Gastroesophageal sphincter (tissue), 4 donors: ENCODE measurements at regions not wholly inside any gene's neighbourhood (a gene's known extent, or its start where the extent isn't known, plus 50 kb on each side); places are given as distances from the start of the nearest gene placed in this dataset.
"Not testable (repeated sequence)": the region's sequence is repeated elsewhere in the genome, so short reads cannot be mapped to it uniquely, and the experiment has no call there.

Experiments used
- ATAC-seq: fragments of 150-250 bp; one replicate; pipeline ENCODE4 v1.9.1; 2016; ENCODE audit warnings: mild to moderate bottlenecking, moderate library complexity
- H3K27ac ChIP-seq, 4 donors: fragments of 200-600 bp; sonication (generic) in 3 of 4; 1 replicate in 3 of 4; 2 replicates in 1 of 4; pipeline ENCODE4 v1.5.1; 2016 to 2019
- H3K27me3 ChIP-seq: fragments of 200-600 bp; sonication (generic); one replicate; pipeline ENCODE4 v1.5.1; 2019
- H3K36me3 ChIP-seq, 2 donors: fragments of 200-600 bp; sonication (generic); one replicate each; pipeline ENCODE4 v1.5.1; 2019; ENCODE audit warnings: control low read depth in 1 of 2
- H3K4me1 ChIP-seq, 3 donors: fragments of 200-600 bp; sonication (generic); 1 replicate in 2 of 3; 2 replicates in 1 of 3; pipeline ENCODE4 v1.5.1; 2016 to 2019; ENCODE audit warnings: control low read depth in 2 of 3
- H3K4me3 ChIP-seq, 2 donors: fragments of 200-600 bp; sonication (generic); one replicate each; pipeline ENCODE4 v1.5.1; 2019; ENCODE audit warnings: mild to moderate bottlenecking in 1 of 2, moderate library complexity in 1 of 2
- H3K9me3 ChIP-seq, 3 donors: fragments of 200-600 bp; sonication (generic); one replicate each; pipeline ENCODE4 v1.5.1; 2017 to 2019; ENCODE audit warnings: control low read depth in 2 of 3
- EP300 ChIP-seq: sonication (generic); formaldehyde crosslinking; IDR thresholded peaks from one replicate; pipeline ENCODE4 v1.6.1; 2017; ENCODE audit warnings: antibody characterized with exemption, mild to moderate bottlenecking
- POLR2A ChIP-seq, 2 donors: fragments of 450-650 bp; IDR thresholded peaks; one replicate each; pipeline ENCODE4 v1.6.1; 2017; ENCODE audit warnings: antibody characterized with exemption in 2 of 2, mild to moderate bottlenecking in 2 of 2, moderate library complexity in 1 of 2
- POLR2AphosphoS5 ChIP-seq: sonication (generic); formaldehyde crosslinking; IDR thresholded peaks from one replicate; pipeline ENCODE4 v1.6.1; 2017; ENCODE audit warnings: antibody characterized with exemption
- WGBS, 2 donors: methylation state at CpG; one replicate each; pipeline ENCODE4 v1.1.5; 2018; ENCODE audit warnings: low coverage in 1 of 2; 5-methylcytosine and 5-hydroxymethylcytosine counted together
- TF ChIP-seq, protein P1 (sequence below), 4 experiments: fragments of 200-600 bp in 2 of 4; fragments of 450-650 bp in 2 of 4; sonication (generic) in 1 of 4; IDR thresholded peaks; one replicate each; pipeline ENCODE4 v1.5.1; 2017 to 2019; ENCODE audit warnings: antibody characterized with exemption in 4 of 4, mild to moderate bottlenecking in 2 of 4, moderate library complexity in 2 of 4

DNA sequence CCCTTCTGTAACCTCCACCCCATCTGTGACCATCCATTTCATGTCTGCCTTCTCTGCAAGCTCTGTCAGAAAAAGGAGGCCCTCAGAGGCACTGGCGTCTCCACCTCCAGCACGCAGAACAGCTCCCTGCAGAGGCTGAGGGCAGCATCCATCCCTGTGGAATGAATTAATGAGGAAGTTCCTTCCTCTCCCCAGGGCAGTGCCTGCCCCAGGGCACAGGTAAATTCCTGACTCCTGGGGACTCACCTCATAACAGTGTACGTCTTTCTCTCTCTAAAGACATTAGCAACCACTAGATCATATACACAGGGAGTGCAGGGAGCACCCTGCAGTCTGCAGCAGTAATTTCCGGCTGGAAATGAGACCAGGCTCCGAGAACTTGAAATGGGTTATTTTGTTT, 155.0 kb upstream of the TMEM132C start:
- no peaks in the 10 kb centered on the region for H3K9me3 ChIP-seq

DNA sequence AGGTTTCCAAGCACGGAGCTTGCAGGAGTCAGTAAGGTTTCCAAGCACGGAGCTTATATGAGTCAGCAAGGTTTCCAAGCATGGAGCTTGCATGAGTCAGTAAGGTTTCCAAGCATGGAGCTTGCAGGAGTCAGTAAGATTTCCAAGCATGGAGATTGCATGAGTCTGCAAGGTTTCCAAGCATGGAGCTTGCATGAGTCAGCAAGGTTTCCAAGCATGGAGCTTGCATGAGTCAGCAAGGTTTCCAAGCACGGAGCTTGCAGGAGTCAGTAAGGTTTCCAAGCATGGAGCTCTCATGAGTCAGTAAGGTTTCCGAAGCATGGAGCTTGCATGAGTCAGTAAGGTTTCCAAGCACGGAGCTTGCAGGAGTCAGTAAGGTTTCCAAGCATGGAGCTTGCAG, 153.7 kb upstream of the TMEM132C start:
- H3K4me1 ChIP-seq, H3K4me3 ChIP-seq, ATAC-seq, H3K27ac ChIP-seq, H3K9me3 ChIP-seq, H3K27me3 ChIP-seq, H3K36me3 ChIP-seq: not testable (repeated sequence)
- WGBS, 2 donors: 57 to 81% methylated on average over 3 of the region's 5 CpGs

More for the DNA sequence above, 155.0 kb upstream of the TMEM132C start:
- no peak overlapping the region for H3K4me3 ChIP-seq
- no peak for ATAC-seq
- H3K27me3 ChIP-seq: peaks cover 5% of the 10 kb centered on the region
- TF ChIP-seq POLR2AphosphoS5: no peak
- TF ChIP-seq, protein P1, sequence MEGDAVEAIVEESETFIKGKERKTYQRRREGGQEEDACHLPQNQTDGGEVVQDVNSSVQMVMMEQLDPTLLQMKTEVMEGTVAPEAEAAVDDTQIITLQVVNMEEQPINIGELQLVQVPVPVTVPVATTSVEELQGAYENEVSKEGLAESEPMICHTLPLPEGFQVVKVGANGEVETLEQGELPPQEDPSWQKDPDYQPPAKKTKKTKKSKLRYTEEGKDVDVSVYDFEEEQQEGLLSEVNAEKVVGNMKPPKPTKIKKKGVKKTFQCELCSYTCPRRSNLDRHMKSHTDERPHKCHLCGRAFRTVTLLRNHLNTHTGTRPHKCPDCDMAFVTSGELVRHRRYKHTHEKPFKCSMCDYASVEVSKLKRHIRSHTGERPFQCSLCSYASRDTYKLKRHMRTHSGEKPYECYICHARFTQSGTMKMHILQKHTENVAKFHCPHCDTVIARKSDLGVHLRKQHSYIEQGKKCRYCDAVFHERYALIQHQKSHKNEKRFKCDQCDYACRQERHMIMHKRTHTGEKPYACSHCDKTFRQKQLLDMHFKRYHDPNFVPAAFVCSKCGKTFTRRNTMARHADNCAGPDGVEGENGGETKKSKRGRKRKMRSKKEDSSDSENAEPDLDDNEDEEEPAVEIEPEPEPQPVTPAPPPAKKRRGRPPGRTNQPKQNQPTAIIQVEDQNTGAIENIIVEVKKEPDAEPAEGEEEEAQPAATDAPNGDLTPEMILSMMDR (IDR thresholded peaks at IDR 0.05): no peak
- TF ChIP-seq EP300: no peak
- no peak for TF ChIP-seq POLR2A (IDR thresholded peaks at IDR 0.05)
- no peaks in the 10 kb centered on the region for H3K4me1 ChIP-seq
- no peak overlapping the region for H3K27ac ChIP-seq
- H3K36me3 ChIP-seq: no peaks in the 10 kb centered on the region
- WGBS, 2 donors: 37 to 75% methylated on average over 2 to 5 of the region's 5 CpGs

DNA sequence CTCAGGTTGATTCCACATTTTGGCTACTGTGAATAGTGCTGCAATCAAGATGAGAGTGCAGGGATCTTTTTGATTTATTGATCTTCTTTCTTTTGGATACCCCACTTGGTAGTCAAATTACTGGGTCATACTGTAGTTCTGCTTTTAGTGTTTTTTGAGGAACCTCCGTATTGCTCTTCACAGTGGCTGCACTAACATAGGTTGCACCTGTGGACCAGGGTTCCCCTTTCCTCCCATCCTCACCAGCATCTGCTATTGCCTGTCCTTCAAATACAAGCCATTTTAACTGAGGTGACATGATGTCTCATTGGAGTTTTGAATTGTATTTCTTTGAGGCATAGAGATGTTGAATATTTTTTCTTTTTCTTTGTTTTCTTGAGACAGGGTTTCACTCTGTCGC, 152.5 kb upstream of the TMEM132C start:
- H3K36me3 ChIP-seq: no peaks in the 10 kb centered on the region
- H3K9me3 ChIP-seq: no peaks in the 10 kb centered on the region
- no peak overlapping the region for H3K27ac ChIP-seq
- no peak for ATAC-seq
- no peak overlapping the region for H3K4me3 ChIP-seq
- H3K4me1 ChIP-seq: no peaks in the 10 kb centered on the region
- WGBS, 2 donors: 87% methylated on average over 2 of the region's 2 CpGs; no CpG with 5 or more reads in 1 of the 2 donors
- peaks cover 5% of the 10 kb centered on the region for H3K27me3 ChIP-seq
- TF ChIP-seq POLR2AphosphoS5 (no peak), EP300 (no peak), POLR2A (IDR thresholded peaks at IDR 0.05) (no peak)
- TF ChIP-seq, protein P1 (IDR thresholded peaks at IDR 0.05): no peak

DNA sequence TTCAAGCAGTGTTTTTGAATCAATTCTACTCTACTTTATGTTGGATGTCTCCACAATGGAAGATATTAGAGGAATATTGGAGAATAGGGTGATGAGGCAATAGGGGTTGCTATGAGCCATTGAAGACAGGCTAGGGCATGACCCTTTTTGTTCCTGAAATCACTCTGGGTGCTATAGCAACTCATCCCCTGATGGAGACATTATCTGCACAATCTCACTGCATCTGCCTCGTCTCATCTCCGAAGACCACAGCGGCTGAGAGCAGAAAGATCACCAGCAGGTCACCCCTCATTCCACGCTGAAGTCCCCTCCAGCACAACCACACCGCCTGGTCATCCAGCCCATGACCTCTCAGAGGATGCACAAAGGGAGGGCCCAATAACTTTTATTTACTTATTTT, 150.4 kb upstream of the TMEM132C start:
- Histone ChIP-seq H3K36me3 (no peaks in the 10 kb centered on the region), H3K4me1 (no peaks in the 10 kb centered on the region), H3K4me3 (no peak overlapping the region), H3K27me3 (peaks cover 5% of the 10 kb centered on the region), H3K27ac (no peak overlapping the region), H3K9me3 (no peaks in the 10 kb centered on the region)
- TF ChIP-seq EP300 (no peak), POLR2AphosphoS5 (no peak), POLR2A (IDR thresholded peaks at IDR 0.05) (no peak)
- TF ChIP-seq, protein P1 (IDR thresholded peaks at IDR 0.05): no peak
- WGBS, 2 donors: 51 to 79% methylated on average over 5 of the region's 5 CpGs
- no peak for ATAC-seq

DNA sequence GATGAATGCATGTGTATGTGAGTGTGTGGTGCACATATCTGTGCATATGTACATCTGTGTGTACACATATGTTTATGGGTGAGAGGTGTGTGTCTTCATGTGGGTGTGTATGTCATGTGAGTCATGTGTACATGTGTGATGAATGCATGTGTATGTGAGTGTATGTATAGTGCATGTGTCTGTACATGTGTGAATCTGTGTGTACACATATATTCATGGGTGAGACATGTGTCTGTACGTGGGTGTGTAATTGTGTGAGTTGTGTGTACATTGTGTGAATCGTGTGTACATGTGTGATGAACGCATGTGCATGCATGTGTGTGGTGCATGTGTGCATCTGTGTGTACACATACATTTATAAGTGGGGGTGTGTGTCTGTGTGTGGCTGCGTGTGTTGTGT, 146.9 kb upstream of the TMEM132C start:
- ATAC-seq: no peak
- Histone ChIP-seq H3K27me3 (peaks cover 2% of the 10 kb centered on the region), H3K4me3 (no peak overlapping the region), H3K9me3 (no peaks in the 10 kb centered on the region), H3K27ac (no peak overlapping the region), H3K4me1 (no peaks in the 10 kb centered on the region), H3K36me3 (no peaks in the 10 kb centered on the region)
- WGBS, 2 donors: 85 to 89% methylated on average over 4 of the region's 4 CpGs
- TF ChIP-seq, protein P1 (IDR thresholded peaks at IDR 0.05): no peak
- no peak for TF ChIP-seq POLR2A (IDR thresholded peaks at IDR 0.05)
- no peak for TF ChIP-seq POLR2AphosphoS5
- no peak for TF ChIP-seq EP300

DNA sequence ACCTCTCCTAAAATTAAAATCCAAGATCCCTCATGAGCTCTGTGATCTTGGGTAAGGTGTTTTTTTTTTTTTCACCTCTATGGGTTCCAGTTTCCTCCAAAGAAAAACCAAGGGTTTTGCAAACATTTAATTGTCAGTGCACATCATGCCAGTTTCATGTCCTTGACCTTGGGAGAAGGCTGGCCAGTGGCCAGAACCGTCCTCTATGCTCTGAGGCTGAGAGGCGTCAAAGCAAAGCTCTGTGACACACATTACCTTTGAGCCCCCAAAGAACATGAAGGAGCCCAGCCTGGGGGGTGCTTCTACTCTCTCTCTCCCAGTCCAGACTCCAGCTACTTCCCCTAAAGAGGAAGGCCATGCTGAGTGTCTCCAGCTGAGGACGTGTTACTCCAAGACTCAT, 145.5 kb upstream of the TMEM132C start:
- no peak for ATAC-seq
- WGBS, 2 donors: 50% methylated on average over 3 of the region's 3 CpGs; no CpG with 5 or more reads in 1 of the 2 donors

More for the DNA sequence above, 145.5 kb upstream of the TMEM132C start:
- no peak overlapping the region for H3K27ac ChIP-seq
- H3K36me3 ChIP-seq: no peaks in the 10 kb centered on the region
- TF ChIP-seq POLR2AphosphoS5: no peak
- TF ChIP-seq, protein P1 (IDR thresholded peaks at IDR 0.05): no peak
- no peak for TF ChIP-seq POLR2A (IDR thresholded peaks at IDR 0.05)
- TF ChIP-seq EP300: no peak
- H3K27me3 ChIP-seq: no peaks in the 10 kb centered on the region
- H3K9me3 ChIP-seq: no peaks in the 10 kb centered on the region
- H3K4me3 ChIP-seq: no peak overlapping the region
- no peaks in the 10 kb centered on the region for H3K4me1 ChIP-seq
